OCI-LY7 (cell line): ENCODE measurements at regions not wholly inside any gene's neighbourhood (a gene's known extent, or its start where the extent isn't known, plus 50 kb on each side); places are given as distances from the start of the nearest gene placed in this dataset.
A peak's percentile ranks its signal among the peaks of the same experiment; 100 is the strongest.

ENCODE experiments used
- BruUV-seq: library from RNA; stranded (reverse); fragments of 400-500 nt; replicated peaks from 2 replicates; lab custom pipeline; 2021; lab: Mats Ljungman, UMichigan
- CTCF ChIA-PET: fragments of 300-600 bp; sonication (Branson Sonifier 250); formaldehyde crosslinking; loops from one replicate; lab custom pipeline; 2022; ENCODE audit warnings: antibody characterized with exemption; ENCODE audit not compliant: unreplicated experiment; lab: Charles Lee
- POLR2A ChIA-PET: fragments of 300-600 bp; sonication (Branson Sonifier 250); formaldehyde crosslinking; loops from one replicate; lab custom pipeline; 2022; ENCODE audit warnings: antibody characterized with exemption; lab: Charles Lee
- DNase-seq: peaks from one replicate; pipeline ENCODE4 v3.0.0-alpha.2; 2015; ENCODE audit warnings: low spot score
- H2AFZ ChIP-seq: fragments of 200-600 bp; sonication (generic), shearing (Covaris generic); 2 replicates; pipeline ENCODE4 v1.6.1; 2014; ENCODE audit warnings: mild to moderate bottlenecking, antibody characterized with exemption, low read length, moderate library complexity
- H3K27ac ChIP-seq: fragments of 200-600 bp; sonication (generic); 2 replicates; pipeline ENCODE4 v1.5.1; 2014; ENCODE audit warnings: mixed run types, low read depth, mild to moderate bottlenecking, moderate library complexity, low read length, inconsistent platforms; ENCODE audit not compliant: poor library complexity, severe bottlenecking
- H3K36me3 ChIP-seq: fragments of 200-600 bp; sonication (generic); 2 replicates; pipeline ENCODE4 v1.6.1; 2014; ENCODE audit warnings: mild to moderate bottlenecking, antibody characterized with exemption, low read length, moderate library complexity, mixed read lengths; ENCODE audit not compliant: insufficient read depth
- H3K4me1 ChIP-seq: fragments of 200-600 bp; sonication (generic); 2 replicates; pipeline ENCODE4 v1.5.1; 2014; ENCODE audit warnings: mild to moderate bottlenecking, low read length; ENCODE audit not compliant: insufficient read depth, poor library complexity, severe bottlenecking
- H3K4me2 ChIP-seq: fragments of 200-600 bp; sonication (generic); 2 replicates; pipeline ENCODE4 v1.6.1; 2014; ENCODE audit warnings: mild to moderate bottlenecking, low read length
- H3K4me3 ChIP-seq: fragments of 200-600 bp; sonication (generic); 2 replicates; pipeline ENCODE4 v1.5.1; 2014; ENCODE audit warnings: mild to moderate bottlenecking, low read depth, low read length; ENCODE audit not compliant: poor library complexity, severe bottlenecking
- H3K79me2 ChIP-seq: fragments of 200-600 bp; sonication (generic); 2 replicates; pipeline ENCODE4 v1.6.1; 2016; ENCODE audit warnings: low read depth, mild to moderate bottlenecking, low read length, moderate library complexity, mixed read lengths; ENCODE audit not compliant: insufficient read depth
- H3K9me2 ChIP-seq: fragments of 200-600 bp; sonication (generic); 2 replicates; pipeline ENCODE4 v1.6.1; 2016; ENCODE audit warnings: mild to moderate bottlenecking, low read length, mixed read lengths; ENCODE audit not compliant: insufficient read depth
- H3K9me3 ChIP-seq: fragments of 200-600 bp; sonication (generic); 2 replicates; pipeline ENCODE4 v1.6.1; 2014; ENCODE audit warnings: mild to moderate bottlenecking, mixed run types, low read length, mixed read lengths
- H4K20me1 ChIP-seq: fragments of 200-600 bp; sonication (generic); 2 replicates; pipeline ENCODE4 v1.6.1; 2014; ENCODE audit warnings: mild to moderate bottlenecking, antibody characterized with exemption, low read length, moderate library complexity, mixed read lengths; ENCODE audit not compliant: insufficient read depth
- EZH2phosphoT487 ChIP-seq: fragments of 200-600 bp; sonication (generic); IDR thresholded peaks from 2 replicates; pipeline ENCODE4 v1.6.1; 2018; ENCODE audit warnings: low read depth, borderline replicate concordance, mild to moderate bottlenecking, mixed run types, antibody characterized with exemption, low read length, moderate library complexity, mixed read lengths
- intact Hi-C: fragments of 100-400 bp; cut with micrococcal nuclease; formaldehyde crosslinking; loops from one replicate; pipeline ENCODE4 v1.10.0; 2022; ENCODE audit not compliant: unreplicated experiment
- TF ChIP-seq, protein P1 (sequence below): fragments of 200-600 bp; sonication (generic); conservative IDR thresholded peaks from 2 replicates; pipeline ENCODE4 v1.5.1; 2014; ENCODE audit warnings: mild to moderate bottlenecking, antibody characterized with exemption, low read length, moderate library complexity, mixed read lengths

DNA sequence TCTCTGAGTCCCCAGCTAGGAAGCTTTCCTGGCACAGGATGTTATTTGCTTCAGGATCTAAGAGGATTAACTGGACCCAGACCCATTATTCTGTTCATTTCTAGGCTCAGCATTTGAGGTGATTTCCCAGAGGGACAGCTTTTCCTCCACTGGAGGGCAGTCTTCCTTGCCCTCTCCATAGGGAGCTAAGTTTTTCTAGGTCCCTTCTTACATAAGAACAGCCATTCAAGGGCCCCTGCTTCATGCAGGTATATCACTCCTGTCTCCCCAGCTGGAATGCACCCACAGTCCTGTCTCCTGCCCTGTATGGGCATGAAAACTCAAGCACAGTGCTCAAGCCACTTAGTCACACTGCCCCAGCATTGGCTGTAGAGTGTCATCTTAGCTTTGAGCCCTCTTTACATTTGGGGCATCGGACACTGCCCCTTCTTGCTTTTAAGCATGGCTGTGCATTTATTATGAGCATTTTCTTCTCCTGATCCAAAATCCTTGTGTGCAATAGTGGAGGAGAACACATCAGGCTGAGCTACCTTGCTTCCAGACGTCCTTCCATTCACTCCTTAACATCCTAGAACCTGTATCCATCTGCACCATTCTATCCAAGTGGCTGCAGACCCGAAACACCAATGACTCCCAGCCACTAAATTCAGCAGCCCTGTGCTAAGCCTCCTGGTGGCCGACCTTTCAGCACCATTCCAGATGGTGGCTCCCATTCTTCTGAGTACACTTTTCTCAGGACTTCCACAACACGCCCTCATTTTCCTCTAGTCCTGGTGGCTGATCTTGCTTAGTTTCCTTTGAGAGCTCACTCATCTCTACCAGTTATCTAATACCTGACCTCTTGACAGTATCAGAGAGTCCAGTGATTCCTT lies 80.0 kb downstream of the COPS8 start:
- no peak overlapping the region for H3K27ac ChIP-seq

GRCh38 chr2:237167038-237167437 lies 81.3 kb downstream of the COPS8 start:
- Histone ChIP-seq H3K9me3 (no peaks in the 10 kb centered on the region; the same call in 1 of the 2 replicates), H3K4me2 (no peak overlapping the region), H2AFZ (no peak overlapping the region), H3K4me3 (no peak overlapping the region), H3K36me3 (no peaks in the 10 kb centered on the region), H3K4me1 (peaks cover 11% of the 10 kb centered on the region), H3K9me2 (no peaks in the 10 kb centered on the region), H3K79me2 (no peaks in the 10 kb centered on the region), H3K27ac (no peak overlapping the region), H4K20me1 (no peaks in the 10 kb centered on the region)
- TF ChIP-seq, protein P1, sequence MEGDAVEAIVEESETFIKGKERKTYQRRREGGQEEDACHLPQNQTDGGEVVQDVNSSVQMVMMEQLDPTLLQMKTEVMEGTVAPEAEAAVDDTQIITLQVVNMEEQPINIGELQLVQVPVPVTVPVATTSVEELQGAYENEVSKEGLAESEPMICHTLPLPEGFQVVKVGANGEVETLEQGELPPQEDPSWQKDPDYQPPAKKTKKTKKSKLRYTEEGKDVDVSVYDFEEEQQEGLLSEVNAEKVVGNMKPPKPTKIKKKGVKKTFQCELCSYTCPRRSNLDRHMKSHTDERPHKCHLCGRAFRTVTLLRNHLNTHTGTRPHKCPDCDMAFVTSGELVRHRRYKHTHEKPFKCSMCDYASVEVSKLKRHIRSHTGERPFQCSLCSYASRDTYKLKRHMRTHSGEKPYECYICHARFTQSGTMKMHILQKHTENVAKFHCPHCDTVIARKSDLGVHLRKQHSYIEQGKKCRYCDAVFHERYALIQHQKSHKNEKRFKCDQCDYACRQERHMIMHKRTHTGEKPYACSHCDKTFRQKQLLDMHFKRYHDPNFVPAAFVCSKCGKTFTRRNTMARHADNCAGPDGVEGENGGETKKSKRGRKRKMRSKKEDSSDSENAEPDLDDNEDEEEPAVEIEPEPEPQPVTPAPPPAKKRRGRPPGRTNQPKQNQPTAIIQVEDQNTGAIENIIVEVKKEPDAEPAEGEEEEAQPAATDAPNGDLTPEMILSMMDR: no peak
- ChIA-PET CTCF (no interaction called here), POLR2A (no interaction called here)
- intact Hi-C loops: no loop called here
- no TSS peak for BruUV-seq
- no peak for DNase-seq

More for the DNA sequence above, 80.0 kb downstream of the COPS8 start:
- Histone ChIP-seq H3K4me3 (no peak overlapping the region), H3K36me3 (no peaks in the 10 kb centered on the region), H3K9me2 (no peaks in the 10 kb centered on the region), H3K4me2 (no peak overlapping the region), H3K9me3 (no peaks in the 10 kb centered on the region; the same call in 1 of the 2 replicates), H3K4me1 (peaks cover 22% of the 10 kb centered on the region), H2AFZ (no peak overlapping the region), H3K79me2 (no peaks in the 10 kb centered on the region), H4K20me1 (no peaks in the 10 kb centered on the region)
- POLR2A ChIA-PET: interaction anchor here (0.6 to 1.4 kb wide), 3 partner anchors 31 to 175 kb away, joined by 3 to 4 read pairs (median 4); no protein-coding TSS in a partner anchor
- intact Hi-C loops: no loop called here
- CTCF ChIA-PET: interaction anchor here (1.0 kb wide), 1 partner anchor 9 kb away, joined by 3 read pairs; no protein-coding TSS in a partner anchor
- no peak for DNase-seq
- no peak for TF ChIP-seq EZH2phosphoT487
- TF ChIP-seq, protein P1: peak; percentile 64
- BruUV-seq: no TSS peak

- no peaks in the 10 kb centered on the region for H3K9me2 ChIP-seq
- H3K4me3 ChIP-seq: no peak overlapping the region
- peaks cover 5% of the 10 kb centered on the region for H3K4me1 ChIP-seq
- no peak overlapping the region for H2AFZ ChIP-seq
- CTCF ChIA-PET: no interaction called here
- DNase-seq: no peak
- no TSS peak for BruUV-seq
- H3K79me2 ChIP-seq: no peaks in the 10 kb centered on the region
- H3K27ac ChIP-seq: no peak overlapping the region
- no peak overlapping the region for H3K4me2 ChIP-seq
- H4K20me1 ChIP-seq: no peaks in the 10 kb centered on the region
- POLR2A ChIA-PET: no interaction called here
- no peaks in the 10 kb centered on the region; the same call in 1 of the 2 replicates for H3K9me3 ChIP-seq
- intact Hi-C loops: no loop called here
- TF ChIP-seq EZH2phosphoT487: no peak
- TF ChIP-seq, protein P1: no peak
- H3K36me3 ChIP-seq: no peaks in the 10 kb centered on the region
These were observed 82.2 kb downstream of the COPS8 start for GRCh38 chr2:237167934-237168333.
